B cell (primary cell): ENCODE measurements at regions not wholly inside any gene's neighbourhood (a gene's known extent, or its start where the extent isn't known, plus 50 kb on each side); places are given as distances from the start of the nearest gene placed in this dataset.

Source experiments
- ATAC-seq: fragments of 200-7000 bp; cut with Tn5 transposase; one replicate; pipeline ENCODE4 v1.10.0; 2021; ENCODE audit warnings: low read depth, mild to moderate bottlenecking, moderate number of reproducible peaks, moderate library complexity
- CTCF ChIA-PET: fragments of 350-600 bp; sonication (Branson Sonifier 250); formaldehyde crosslinking; loops from one replicate; lab custom pipeline; 2021; ENCODE audit warnings: antibody characterized with exemption, inconsistent platforms; lab: Charles Lee
- POLR2A ChIA-PET: fragments of 350-600 bp; sonication (Branson Sonifier 250); formaldehyde crosslinking; loops from one replicate; lab custom pipeline; 2021; ENCODE audit warnings: antibody characterized with exemption; lab: Charles Lee
- DNase-seq: peaks from one replicate; pipeline ENCODE4 v3.0.0; 2013
- H2AFZ ChIP-seq: 2 replicates; pipeline ENCODE4 v1.6.1; 2012; ENCODE audit warnings: mild to moderate bottlenecking, low read depth, low read length; ENCODE audit not compliant: insufficient read depth, poor library complexity, severe bottlenecking
- H3K27ac ChIP-seq, 2 donors: 1 replicate in 1 of 2; 2 replicates in 1 of 2; pipeline ENCODE4 v1.5.1; 2012 to 2013; ENCODE audit warnings: low read length in 2 of 2, mild to moderate bottlenecking in 2 of 2, moderate library complexity in 1 of 2
- H3K27me3 ChIP-seq, 4 experiments: fragments of 200-600 bp in 1 of 4; sonication (generic) in 1 of 4; replicated peaks in 1 of 4; 1 replicate in 2 of 4; 2 replicates in 2 of 4; pipeline versions ENCODE4 v1.6.1 to v1.7.0; 2013 to 2016; ENCODE audit warnings: low read length in 3 of 4, mild to moderate bottlenecking in 2 of 4, mixed read lengths in 1 of 4, moderate library complexity in 1 of 4; ENCODE audit not compliant: insufficient read depth in 4 of 4, control insufficient read depth in 3 of 4; ENCODE audit errors: control extremely low read depth in 1 of 4
- H3K36me3 ChIP-seq, 2 experiments: replicated peaks in 1 of 2; 1 replicate in 1 of 2; 2 replicates in 1 of 2; pipeline versions ENCODE4 v1.6.1 to v1.7.1; 2013; ENCODE audit warnings: low read length in 1 of 2; ENCODE audit not compliant: insufficient read depth in 2 of 2, control insufficient read depth in 1 of 2; ENCODE audit errors: control extremely low read depth in 1 of 2, extremely low read depth in 1 of 2
- H3K4me1 ChIP-seq, 2 donors: fragments of 200-600 bp in 1 of 2; sonication (generic) in 1 of 2; 1 replicate in 1 of 2; 2 replicates in 1 of 2; pipeline versions ENCODE4 v1.5.1 to v1.6.1; 2013 to 2017; ENCODE audit warnings: low read length in 2 of 2; ENCODE audit not compliant: control insufficient read depth in 2 of 2, insufficient read depth in 2 of 2
- H3K4me2 ChIP-seq: replicated peaks from 2 replicates; pipeline ENCODE3; 2012; ENCODE audit warnings: mild to moderate bottlenecking, low read depth, low read length; ENCODE audit not compliant: poor library complexity, severe bottlenecking
- H3K4me3 ChIP-seq, 5 experiments: fragments of 200-600 bp in 1 of 5; sonication (generic) in 1 of 5; 1 replicate in 3 of 5; 2 replicates in 2 of 5; pipeline versions ENCODE4 v1.5.1 to v1.7.0; 2011 to 2016; ENCODE audit warnings: low read length in 4 of 5, mild to moderate bottlenecking in 4 of 5, low read depth in 2 of 5, control low read depth in 1 of 5, moderate library complexity in 1 of 5; ENCODE audit not compliant: insufficient read depth in 1 of 5; ENCODE audit errors: control extremely low read depth in 1 of 5, extremely low read depth in 1 of 5
- H3K79me2 ChIP-seq: fragments of 200-600 bp; sonication (generic); one replicate; pipeline ENCODE4 v1.6.0; 2016; ENCODE audit warnings: low read length; ENCODE audit not compliant: control insufficient read depth, insufficient read depth
- H3K9ac ChIP-seq: fragments of 200-600 bp; sonication (generic); 2 replicates; pipeline ENCODE4 v1.6.1; 2017; ENCODE audit warnings: mild to moderate bottlenecking, low read length, moderate library complexity
- H3K9me3 ChIP-seq, 3 donors: one replicate each; pipeline versions ENCODE4 v1.6.1 to v1.7.1; 2013; ENCODE audit warnings: low read length in 2 of 3; ENCODE audit not compliant: control insufficient read depth in 2 of 3, insufficient read depth in 1 of 3; ENCODE audit errors: control extremely low read depth in 1 of 3
- H4K20me1 ChIP-seq: 2 replicates; pipeline ENCODE4 v1.6.0; 2012; ENCODE audit warnings: mild to moderate bottlenecking, low read length; ENCODE audit not compliant: insufficient read depth, control insufficient read depth, poor library complexity, severe bottlenecking
- H3K27ac Mint-ChIP-seq: one replicate; pipeline ENCODE4 v1.8.0; 2021; ENCODE audit warnings: mixed read lengths
- H3K27me3 Mint-ChIP-seq: one replicate; pipeline ENCODE4 v1.8.0; 2021; ENCODE audit warnings: mixed read lengths
- H3K4me1 Mint-ChIP-seq: one replicate; pipeline ENCODE4 v1.8.0; 2021; ENCODE audit warnings: mixed read lengths
- H3K4me3 Mint-ChIP-seq: one replicate; pipeline ENCODE4 v1.8.0; 2021; ENCODE audit warnings: mixed read lengths
- H3K9me3 Mint-ChIP-seq: one replicate; pipeline ENCODE4 v1.8.0; 2022; ENCODE audit warnings: mixed read lengths; ENCODE audit not compliant: insufficient read depth
- CTCF ChIP-seq: fragments of 200-600 bp; IDR thresholded peaks from one replicate; pipeline ENCODE4 v1.8.0; 2022; ENCODE audit warnings: antibody characterized with exemption, mild to moderate bottlenecking
- EZH2 ChIP-seq: IDR thresholded peaks from 2 replicates; pipeline ENCODE4 v1.6.1; 2012; ENCODE audit warnings: borderline replicate concordance, low read depth, mild to moderate bottlenecking, moderate library complexity, low read length; ENCODE audit not compliant: insufficient read depth, poor library complexity, severe bottlenecking
- WGBS: methylation state at CpG from one replicate; pipeline ENCODE4 v1.1.5; 2013; ENCODE audit warnings: missing lambda C conversion rate; ENCODE audit not compliant: insufficient coverage; 5-methylcytosine and 5-hydroxymethylcytosine counted together
- intact Hi-C: fragments of 100-400 bp; cut with micrococcal nuclease; formaldehyde crosslinking; loops from one replicate; pipeline ENCODE4 v1.10.0; 2022

- CTCF ChIA-PET: no interaction called here
- no peaks in the 10 kb centered on the region for H3K27me3 Mint-ChIP-seq
Measured at GRCh38 chr5:154669402-154669801, 85.8 kb upstream of the LARP1 start.

GRCh38 chr5:154664869-154665268 lies 90.3 kb upstream of the LARP1 start:
- Histone ChIP-seq H3K4me3 (no peak overlapping the region), H3K27me3 (no peaks in the 10 kb centered on the region), H4K20me1 (no peaks in the 10 kb centered on the region), H3K4me2 (no peak overlapping the region), H3K9me3 (peaks cover 0 to 43% (median 20%) of the 10 kb centered on the region in 3 donors), H2AFZ (no peak overlapping the region), H3K4me1 (no peaks in the 10 kb centered on the region), H3K36me3 (no peaks in the 10 kb centered on the region), H3K27ac (no peak overlapping the region), H3K79me2 (no peaks in the 10 kb centered on the region), H3K9ac (no peak overlapping the region)
- Mint-ChIP-seq H3K27ac (no peak overlapping the region), H3K4me1 (peaks cover 2% of the 10 kb centered on the region), H3K4me3 (no peak overlapping the region), H3K9me3 (peaks cover 11% of the 10 kb centered on the region), H3K27me3 (no peaks in the 10 kb centered on the region)
- TF ChIP-seq EZH2 (no peak), CTCF (no peak)
- CTCF ChIA-PET: no interaction called here
- ATAC-seq (no peak), DNase-seq (no peak)
- POLR2A ChIA-PET: no interaction called here
- intact Hi-C loops: no loop called here

More at GRCh38 chr5:154669402-154669801, 85.8 kb upstream of the LARP1 start:
- Histone ChIP-seq H3K4me3 (no peak overlapping the region), H3K36me3 (no peaks in the 10 kb centered on the region), H3K4me2 (no peak overlapping the region), H3K9me3 (peaks cover 0 to 32% (median 11%) of the 10 kb centered on the region in 3 donors), H3K27ac (no peak overlapping the region), H3K79me2 (no peaks in the 10 kb centered on the region), H3K27me3 (no peaks in the 10 kb centered on the region), H3K9ac (no peak overlapping the region), H2AFZ (no peak overlapping the region), H3K4me1 (no peaks in the 10 kb centered on the region), H4K20me1 (no peaks in the 10 kb centered on the region)
- 100% methylated on average over 2 of the region's 7 CpGs for WGBS
- Mint-ChIP-seq H3K9me3 (peaks cover 9% of the 10 kb centered on the region), H3K27ac (no peak overlapping the region), H3K4me3 (no peak overlapping the region), H3K4me1 (no peaks in the 10 kb centered on the region)
- ATAC-seq (no peak), DNase-seq (no peak)
- TF ChIP-seq CTCF (no peak), EZH2 (no peak)
- intact Hi-C loops: no loop called here
- POLR2A ChIA-PET: no interaction called here
